ENCODE measurements at regions not wholly inside any gene's neighbourhood (a gene's known extent, or its start where the extent isn't known, plus 50 kb on each side); places are given as distances from the start of the nearest gene placed in this dataset.

GRCh38 chr6:157767775-157768156 is 55.3 kb upstream of the SNX9 start:
- TF ChIP-seq CTCF (IDR thresholded peaks at IDR 0.05 in 2 of 3, conservative IDR thresholded peaks at IDR 0.05 in 1 of 3; ENCODE audit: borderline replicate concordance in 1 of 3, insufficient read depth in 1 of 3, low read depth in 2 of 3, low read length in 2 of 3) = no peak
- TF ChIP-seq ATF3 (IDR thresholded peaks at IDR 0.05) = no peak
- TF ChIP-seq REST (IDR thresholded peaks at IDR 0.05; ENCODE audit: low read depth) = no peak
- TF ChIP-seq EZH2phosphoT487 (IDR thresholded peaks at IDR 0.05; ENCODE audit: borderline replicate concordance) = no peak
- TF ChIP-seq SP1 (IDR thresholded peaks at IDR 0.05; ENCODE audit: low read depth) = no peak
- TF ChIP-seq POLR2AphosphoS5 (IDR thresholded peaks at IDR 0.05; ENCODE audit: low read depth, low read length) = no peak
- TF ChIP-seq TCF7L2 (IDR thresholded peaks at IDR 0.05; ENCODE audit: borderline replicate concordance, extremely low read depth, insufficient read depth, insufficient read length) = no peak
- no peak for TF ChIP-seq EGR1 (IDR thresholded peaks at IDR 0.05; ENCODE audit: low read depth)
- no peak for TF ChIP-seq POLR2A (IDR thresholded peaks at IDR 0.05; ENCODE audit: borderline replicate concordance, extremely low read depth, insufficient read depth, insufficient read length)
- no peak for TF ChIP-seq FOSL1 (IDR thresholded peaks at IDR 0.05; ENCODE audit: low read depth)

Measured in HCT116 (cell line).